ENCODE measurements at regions not wholly inside any gene's neighbourhood (a gene's known extent, or its start where the extent isn't known, plus 50 kb on each side); places are given as distances from the start of the nearest gene placed in this dataset.

- no peak for TF ChIP-seq RARB (CRISPR knock-in tag; IDR thresholded peaks at IDR 0.05)
- no peak for TF ChIP-seq GLIS3 (CRISPR knock-in tag; IDR thresholded peaks at IDR 0.05)
- TF ChIP-seq BACH2 (CRISPR knock-in tag; IDR thresholded peaks at IDR 0.05; ENCODE audit: borderline replicate concordance), result no peak
- TF ChIP-seq PATZ1 (CRISPR knock-in tag; IDR thresholded peaks at IDR 0.05; ENCODE audit: borderline replicate concordance), result no peak
- no peak for TF ChIP-seq ZFP3 (CRISPR knock-in tag; IDR thresholded peaks at IDR 0.05)
- TF ChIP-seq ZFP30 (CRISPR knock-in tag; IDR thresholded peaks at IDR 0.05), result no peak
- no peak for TF ChIP-seq ARNTL (CRISPR knock-in tag; IDR thresholded peaks at IDR 0.05; ENCODE audit: borderline replicate concordance, low read depth)
- TF ChIP-seq POU6F1 (CRISPR knock-in tag; IDR thresholded peaks at IDR 0.05; ENCODE audit: borderline replicate concordance, low read depth), result no peak
- TF ChIP-seq CREB5 (CRISPR knock-in tag; IDR thresholded peaks at IDR 0.05; ENCODE audit: low read depth), result no peak
- no peak for TF ChIP-seq CSDC2 (CRISPR knock-in tag; IDR thresholded peaks at IDR 0.05)
- no peak for TF ChIP-seq TOX (CRISPR knock-in tag; IDR thresholded peaks at IDR 0.05; ENCODE audit: borderline replicate concordance)
- no peak for TF ChIP-seq ZNF8 (CRISPR knock-in tag; IDR thresholded peaks at IDR 0.05)
- TF ChIP-seq ZNF70 (CRISPR knock-in tag; IDR thresholded peaks at IDR 0.05), result no peak
- TF ChIP-seq SNAI2 (CRISPR knock-in tag; IDR thresholded peaks at IDR 0.05), result no peak
Observed at GRCh38 chr3:159632851-159633250, 355.8 kb upstream of the IL12A start.

Measured in SK-N-SH treated with all-trans-retinoic acid at 6 μM for 48 hours (cell line).